ENCODE measurements at regions not wholly inside any gene's neighbourhood (a gene's known extent, or its start where the extent isn't known, plus 50 kb on each side); places are given as distances from the start of the nearest gene placed in this dataset.

DNA sequence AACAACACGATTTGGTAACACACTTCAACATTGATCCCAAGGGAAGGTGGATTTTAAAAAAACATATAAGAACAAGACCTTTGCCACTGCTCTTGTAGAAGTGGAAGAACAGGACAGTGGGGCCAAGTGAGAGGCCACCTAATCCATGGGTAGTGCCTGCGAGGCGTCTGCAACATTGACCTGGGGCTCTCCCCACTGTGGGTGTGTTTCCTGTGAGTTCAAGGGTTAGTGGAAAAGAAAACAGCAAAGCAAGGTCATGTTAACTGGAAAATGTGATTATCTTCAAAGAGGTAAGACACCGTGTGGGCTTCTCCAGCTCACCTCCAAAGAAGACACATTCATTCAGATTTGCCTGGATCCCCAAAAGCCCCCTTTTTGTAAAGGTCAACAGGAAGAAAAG, 327.0 kb downstream of the UQCRFS1 start:
- no TSS peak for BruUV-seq (replicated peaks)
- Histone ChIP-seq H3K4me1 (ENCODE audit: control insufficient read depth, insufficient read depth, low read length) (no peaks in the 10 kb centered on the region), H2AFZ (ENCODE audit: control insufficient read depth, low read depth, low read length) (no peak overlapping the region), H3K4me3 (no peak overlapping the region), H4K20me1 (ENCODE audit: control insufficient read depth, insufficient read depth) (no peaks in the 10 kb centered on the region), H3K27ac (ENCODE audit: control insufficient read depth, insufficient read depth) (no peak overlapping the region), H3K36me3 (ENCODE audit: control insufficient read depth in 2 of 2, insufficient read depth in 2 of 2, low read length in 1 of 2) (no peaks in the 10 kb centered on the region), H3K27me3 (replicated peaks in 1 of 2; ENCODE audit: control insufficient read depth in 2 of 2, insufficient read depth in 2 of 2, low read length in 1 of 2) (no peaks in the 10 kb centered on the region), H3K4me2 (ENCODE audit: control insufficient read depth, insufficient read depth) (no peak overlapping the region), H3K9ac (ENCODE audit: control insufficient read depth, insufficient read depth, low read length) (no peak overlapping the region), H3K79me2 (ENCODE audit: control insufficient read depth, insufficient read depth, low read length) (no peaks in the 10 kb centered on the region), H3K9me3 (replicated peaks; ENCODE audit: control insufficient read depth, insufficient read depth, low read length) (no peaks in the 10 kb centered on the region; the same call in 2 of the 3 replicates)
- ChIA-PET POLR2A (no interaction called here), RAD21 (ENCODE audit: unreplicated experiment) (interaction anchor here (1.0 kb wide), 1 partner anchor 149 kb away, joined by 3 read pairs; no protein-coding TSS in a partner anchor), CTCF (no interaction called here), SMC1A (ENCODE audit: uncharacterized antibody, unreplicated experiment) (no interaction called here)
- intact Hi-C loops (cut with micrococcal nuclease; ENCODE audit: unreplicated experiment), result no loop called here
- TF ChIP-seq MYB (IDR thresholded peaks at IDR 0.05; ENCODE audit: borderline replicate concordance, low read depth, low read length), result no peak
- no peak for TF ChIP-seq TARDBP (IDR thresholded peaks at IDR 0.05; ENCODE audit: borderline replicate concordance)
- ATAC-seq (no peak), DNase-seq (ENCODE audit: low read depth, low spot score) (no peak), FAIRE-seq (no peak)
- 54% methylated on average over 4 of the region's 4 CpGs for WGBS (ENCODE audit: insufficient coverage, insufficient replicate concordance, low lambda C conversion rate, missing lambda C conversion rate)
- in situ Hi-C loops (cut with MboI), result no loop called here

DNA sequence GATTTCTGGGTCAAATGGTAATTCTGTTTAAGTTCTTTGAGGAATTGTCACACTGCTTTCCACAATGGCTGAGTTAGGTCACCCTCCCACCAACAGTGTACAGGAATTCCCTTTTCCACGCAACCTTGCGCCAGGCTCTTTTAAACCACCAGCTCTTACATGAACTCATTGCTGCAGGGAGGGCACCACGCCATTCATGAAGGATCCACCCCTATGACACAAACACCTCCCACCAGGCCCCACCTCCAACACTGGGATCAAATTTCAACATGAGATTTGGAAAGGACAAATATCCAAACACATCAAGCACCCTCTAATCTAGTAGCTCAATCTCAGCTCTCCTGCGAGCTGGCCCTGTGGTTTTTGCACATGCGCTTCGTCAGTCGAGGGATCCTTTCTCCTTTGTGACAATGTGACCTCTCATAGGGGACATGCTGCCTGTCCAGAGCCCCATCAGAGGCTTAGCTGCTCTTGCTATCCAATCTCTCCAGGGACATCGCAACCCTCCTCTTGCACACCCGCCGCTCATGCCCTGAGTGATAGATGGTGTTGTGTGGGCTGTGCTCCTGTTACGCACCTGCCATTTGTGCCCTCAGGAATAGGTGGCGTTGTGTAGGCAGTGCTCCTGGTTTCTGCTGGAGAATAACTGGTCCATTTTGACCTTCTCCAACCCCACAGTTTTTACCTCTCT, 328.0 kb downstream of the UQCRFS1 start:
- no TSS peak for BruUV-seq (replicated peaks)
- in situ Hi-C loops (cut with MboI), result no loop called here
- 54% methylated on average over 12 of the region's 12 CpGs for whole genome bisulfite sequencing (ENCODE audit: insufficient coverage, insufficient replicate concordance, low lambda C conversion rate, missing lambda C conversion rate)

More for the DNA sequence above, 328.0 kb downstream of the UQCRFS1 start:
- Histone ChIP-seq H2AFZ (ENCODE audit: control insufficient read depth, low read depth, low read length) (no peak overlapping the region), H3K27me3 (replicated peaks in 1 of 2; ENCODE audit: control insufficient read depth in 2 of 2, insufficient read depth in 2 of 2, low read length in 1 of 2) (no peaks in the 10 kb centered on the region), H4K20me1 (ENCODE audit: control insufficient read depth, insufficient read depth) (no peaks in the 10 kb centered on the region), H3K36me3 (ENCODE audit: control insufficient read depth in 2 of 2, insufficient read depth in 2 of 2, low read length in 1 of 2) (no peaks in the 10 kb centered on the region), H3K4me1 (ENCODE audit: control insufficient read depth, insufficient read depth, low read length) (no peaks in the 10 kb centered on the region), H3K4me2 (ENCODE audit: control insufficient read depth, insufficient read depth) (no peak overlapping the region), H3K79me2 (ENCODE audit: control insufficient read depth, insufficient read depth, low read length) (no peaks in the 10 kb centered on the region), H3K9ac (ENCODE audit: control insufficient read depth, insufficient read depth, low read length) (no peak overlapping the region), H3K9me3 (replicated peaks; ENCODE audit: control insufficient read depth, insufficient read depth, low read length) (no peaks in the 10 kb centered on the region; the same call in 2 of the 3 replicates), H3K4me3 (no peak overlapping the region), H3K27ac (ENCODE audit: control insufficient read depth, insufficient read depth) (no peak overlapping the region)
- ChIA-PET CTCF (interaction anchor here (1.0 kb wide), 1 partner anchor 376 kb away, joined by 3 read pairs; no protein-coding TSS in a partner anchor), SMC1A (ENCODE audit: uncharacterized antibody, unreplicated experiment) (interaction anchor here (1.1 kb wide), 1 partner anchor 55 kb away, joined by 3 read pairs; no protein-coding TSS in a partner anchor), RAD21 (ENCODE audit: unreplicated experiment) (no interaction called here), POLR2A (no interaction called here)
- intact Hi-C loops (cut with micrococcal nuclease; ENCODE audit: unreplicated experiment), result no loop called here
- no peak for TF ChIP-seq ZBED1 (IDR thresholded peaks at IDR 0.05; ENCODE audit: borderline replicate concordance)
- TF ChIP-seq RB1 (IDR thresholded peaks at IDR 0.05; ENCODE audit: borderline replicate concordance), result no peak
- TF ChIP-seq, protein P1, sequence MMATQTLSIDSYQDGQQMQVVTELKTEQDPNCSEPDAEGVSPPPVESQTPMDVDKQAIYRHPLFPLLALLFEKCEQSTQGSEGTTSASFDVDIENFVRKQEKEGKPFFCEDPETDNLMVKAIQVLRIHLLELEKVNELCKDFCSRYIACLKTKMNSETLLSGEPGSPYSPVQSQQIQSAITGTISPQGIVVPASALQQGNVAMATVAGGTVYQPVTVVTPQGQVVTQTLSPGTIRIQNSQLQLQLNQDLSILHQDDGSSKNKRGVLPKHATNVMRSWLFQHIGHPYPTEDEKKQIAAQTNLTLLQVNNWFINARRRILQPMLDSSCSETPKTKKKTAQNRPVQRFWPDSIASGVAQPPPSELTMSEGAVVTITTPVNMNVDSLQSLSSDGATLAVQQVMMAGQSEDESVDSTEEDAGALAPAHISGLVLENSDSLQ (IDR thresholded peaks at IDR 0.05), result no peak
- no peak for TF ChIP-seq NBN (IDR thresholded peaks at IDR 0.05)
- TF ChIP-seq, protein P2, sequence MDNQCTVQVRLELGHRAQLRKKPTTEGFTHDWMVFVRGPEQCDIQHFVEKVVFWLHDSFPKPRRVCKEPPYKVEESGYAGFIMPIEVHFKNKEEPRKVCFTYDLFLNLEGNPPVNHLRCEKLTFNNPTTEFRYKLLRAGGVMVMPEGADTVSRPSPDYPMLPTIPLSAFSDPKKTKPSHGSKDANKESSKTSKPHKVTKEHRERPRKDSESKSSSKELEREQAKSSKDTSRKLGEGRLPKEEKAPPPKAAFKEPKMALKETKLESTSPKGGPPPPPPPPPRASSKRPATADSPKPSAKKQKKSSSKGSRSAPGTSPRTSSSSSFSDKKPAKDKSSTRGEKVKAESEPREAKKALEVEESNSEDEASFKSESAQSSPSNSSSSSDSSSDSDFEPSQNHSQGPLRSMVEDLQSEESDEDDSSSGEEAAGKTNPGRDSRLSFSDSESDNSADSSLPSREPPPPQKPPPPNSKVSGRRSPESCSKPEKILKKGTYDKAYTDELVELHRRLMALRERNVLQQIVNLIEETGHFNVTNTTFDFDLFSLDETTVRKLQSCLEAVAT (IDR thresholded peaks at IDR 0.05), result no peak
- no peak for FAIRE-seq
- ATAC-seq, result no peak
- no peak for DNase-seq (ENCODE audit: low read depth, low spot score)
